IPS-20b (cell line): ENCODE measurements at regions not wholly inside any gene's neighbourhood (a gene's known extent, or its start where the extent isn't known, plus 50 kb on each side); places are given as distances from the start of the nearest gene placed in this dataset.

Source experiments
- H3K27ac ChIP-seq: one replicate; pipeline ENCODE4 v1.5.1; 2013; ENCODE audit warnings: low read length
- H3K27me3 ChIP-seq: 2 replicates; pipeline ENCODE4 v1.6.1; 2013; ENCODE audit warnings: mild to moderate bottlenecking, low read length, inconsistent platforms; ENCODE audit not compliant: insufficient read depth
- H3K36me3 ChIP-seq: 2 replicates; pipeline ENCODE4 v1.6.1; 2013; ENCODE audit warnings: low read depth, mild to moderate bottlenecking, inconsistent platforms, low read length, moderate library complexity; ENCODE audit not compliant: insufficient read depth
- H3K4me1 ChIP-seq: 2 replicates; pipeline ENCODE4 v1.6.1; 2013; ENCODE audit warnings: mild to moderate bottlenecking, control low read depth, inconsistent platforms, low read length, moderate library complexity; ENCODE audit not compliant: insufficient read depth
- H3K4me3 ChIP-seq: 2 replicates; pipeline ENCODE4 v1.5.1; 2013; ENCODE audit warnings: mild to moderate bottlenecking, low read length, inconsistent platforms
- H3K9ac ChIP-seq: 2 replicates; pipeline ENCODE4 v1.6.1; 2013; ENCODE audit warnings: low read depth, mild to moderate bottlenecking, inconsistent platforms, low read length, moderate library complexity
- H3K9me3 ChIP-seq: 2 replicates; pipeline ENCODE4 v1.6.1; 2013; ENCODE audit warnings: mild to moderate bottlenecking, low read depth, low read length, inconsistent platforms; ENCODE audit not compliant: insufficient read depth

DNA sequence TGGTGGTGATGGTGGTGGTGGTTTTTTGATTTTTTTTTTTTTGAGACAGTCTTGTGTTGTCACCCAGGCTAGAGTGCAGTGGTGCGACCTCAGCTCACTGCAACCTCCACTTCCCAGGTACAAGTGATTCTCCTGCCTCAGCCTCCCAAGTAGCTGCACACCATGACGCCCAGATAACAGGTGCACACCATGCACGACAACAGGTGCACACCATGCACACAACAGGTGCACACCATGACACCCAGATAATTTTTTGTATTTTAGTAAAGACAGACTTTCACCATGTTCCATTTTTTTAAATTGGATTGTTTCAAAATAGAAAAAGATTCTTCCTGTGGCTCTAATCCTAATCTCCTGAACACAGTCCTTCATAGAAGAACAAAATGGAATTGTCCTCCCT is 257.9 kb downstream of the ALDH8A1 start:
- Histone ChIP-seq H3K9me3 (no peaks in the 10 kb centered on the region), H3K4me3 (no peak overlapping the region), H3K36me3 (no peaks in the 10 kb centered on the region), H3K27me3 (no peaks in the 10 kb centered on the region), H3K27ac (no peak overlapping the region), H3K9ac (no peak overlapping the region), H3K4me1 (no peaks in the 10 kb centered on the region)

DNA sequence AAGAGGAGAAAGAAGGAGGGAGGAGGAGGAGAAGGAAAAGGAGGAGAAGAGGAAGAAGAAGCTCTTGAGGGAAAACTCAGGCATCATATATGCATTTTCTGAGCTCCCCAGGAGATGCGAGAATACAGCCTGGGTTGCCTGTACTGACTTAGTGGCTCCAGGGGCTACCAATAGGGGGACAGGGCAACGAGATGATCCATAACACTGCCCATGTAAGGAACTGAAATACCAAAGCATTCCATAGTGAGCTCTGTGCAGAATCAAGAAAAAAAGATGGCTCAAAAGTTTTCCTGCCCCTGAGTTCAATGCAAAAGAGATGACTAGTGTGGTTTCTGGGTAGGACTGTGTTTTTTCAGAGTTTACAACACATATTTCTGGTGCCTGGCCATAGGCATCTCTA is 258.7 kb downstream of the ALDH8A1 start:
- H3K9ac ChIP-seq: no peak overlapping the region
- no peaks in the 10 kb centered on the region for H3K9me3 ChIP-seq
- H3K27ac ChIP-seq: no peak overlapping the region
- no peak overlapping the region for H3K4me3 ChIP-seq
- no peaks in the 10 kb centered on the region for H3K4me1 ChIP-seq
- H3K27me3 ChIP-seq: no peaks in the 10 kb centered on the region
- no peaks in the 10 kb centered on the region for H3K36me3 ChIP-seq

GRCh38 chr6:134690048-134690447 is 259.9 kb downstream of the ALDH8A1 start:
- Histone ChIP-seq H3K4me3 (no peak overlapping the region), H3K27ac (no peak overlapping the region), H3K27me3 (no peaks in the 10 kb centered on the region), H3K4me1 (no peaks in the 10 kb centered on the region), H3K9me3 (no peaks in the 10 kb centered on the region), H3K9ac (no peak overlapping the region), H3K36me3 (no peaks in the 10 kb centered on the region)

GRCh38 chr6:134689641-134690040 is 260.3 kb downstream of the ALDH8A1 start:
- H3K36me3 ChIP-seq: no peaks in the 10 kb centered on the region
- no peak overlapping the region for H3K9ac ChIP-seq
- no peaks in the 10 kb centered on the region for H3K4me1 ChIP-seq
- H3K4me3 ChIP-seq: no peak overlapping the region
- H3K9me3 ChIP-seq: no peaks in the 10 kb centered on the region
- no peaks in the 10 kb centered on the region for H3K27me3 ChIP-seq
- H3K27ac ChIP-seq: no peak overlapping the region

DNA sequence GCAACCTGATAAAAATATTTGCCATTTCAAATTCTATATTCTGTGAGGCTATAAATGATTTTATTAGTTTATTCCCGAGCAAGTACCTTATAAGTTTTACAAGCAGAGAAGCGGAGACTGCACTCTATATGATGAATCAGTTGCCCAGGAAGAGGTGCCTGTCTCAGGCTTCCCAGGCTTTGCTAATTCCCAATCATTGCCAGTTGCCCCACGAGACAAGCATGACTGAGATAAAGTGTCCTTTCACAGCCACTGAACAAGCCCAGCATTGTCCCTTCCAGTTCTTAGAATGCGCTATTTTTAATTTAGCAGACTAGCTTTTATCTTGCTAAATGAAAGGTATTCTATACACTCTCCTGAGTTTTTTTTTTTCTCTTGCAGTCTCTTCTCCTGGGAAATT is 260.7 kb downstream of the ALDH8A1 start:
- no peaks in the 10 kb centered on the region for H3K36me3 ChIP-seq
- H3K27me3 ChIP-seq: no peaks in the 10 kb centered on the region
- no peak overlapping the region for H3K9ac ChIP-seq
- no peak overlapping the region for H3K4me3 ChIP-seq
- no peaks in the 10 kb centered on the region for H3K9me3 ChIP-seq
- H3K4me1 ChIP-seq: no peaks in the 10 kb centered on the region
- H3K27ac ChIP-seq: no peak overlapping the region

DNA sequence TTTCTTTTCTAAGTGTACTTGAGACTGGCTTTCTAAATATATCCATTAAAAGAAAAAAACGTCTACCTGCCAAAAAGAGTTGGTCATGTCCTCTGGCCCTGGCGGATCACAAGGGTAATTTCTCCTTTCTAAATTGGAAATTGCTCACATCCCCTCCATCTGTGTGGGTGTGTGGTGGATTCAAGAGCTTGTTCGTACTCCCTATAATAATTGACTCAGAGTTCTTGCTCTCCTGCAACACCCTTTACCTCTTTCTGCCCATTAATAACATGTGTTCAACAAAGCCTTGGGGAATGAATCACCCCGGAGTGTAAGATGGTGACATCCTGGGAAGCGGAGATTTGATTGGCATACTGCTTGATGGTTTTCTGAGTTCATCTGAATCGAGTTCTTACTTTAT is 263.8 kb downstream of the ALDH8A1 start:
- no peak overlapping the region for H3K4me3 ChIP-seq
- no peaks in the 10 kb centered on the region for H3K9me3 ChIP-seq
- H3K9ac ChIP-seq: no peak overlapping the region
- H3K36me3 ChIP-seq: no peaks in the 10 kb centered on the region
- no peaks in the 10 kb centered on the region for H3K4me1 ChIP-seq
- no peak overlapping the region for H3K27ac ChIP-seq
- no peaks in the 10 kb centered on the region for H3K27me3 ChIP-seq

GRCh38 chr6:134684423-134684795 is 265.5 kb downstream of the ALDH8A1 start:
- Histone ChIP-seq H3K27ac (no peak overlapping the region), H3K36me3 (no peaks in the 10 kb centered on the region), H3K4me3 (no peak overlapping the region), H3K27me3 (no peaks in the 10 kb centered on the region), H3K9me3 (no peaks in the 10 kb centered on the region), H3K9ac (no peak overlapping the region), H3K4me1 (no peaks in the 10 kb centered on the region)

DNA sequence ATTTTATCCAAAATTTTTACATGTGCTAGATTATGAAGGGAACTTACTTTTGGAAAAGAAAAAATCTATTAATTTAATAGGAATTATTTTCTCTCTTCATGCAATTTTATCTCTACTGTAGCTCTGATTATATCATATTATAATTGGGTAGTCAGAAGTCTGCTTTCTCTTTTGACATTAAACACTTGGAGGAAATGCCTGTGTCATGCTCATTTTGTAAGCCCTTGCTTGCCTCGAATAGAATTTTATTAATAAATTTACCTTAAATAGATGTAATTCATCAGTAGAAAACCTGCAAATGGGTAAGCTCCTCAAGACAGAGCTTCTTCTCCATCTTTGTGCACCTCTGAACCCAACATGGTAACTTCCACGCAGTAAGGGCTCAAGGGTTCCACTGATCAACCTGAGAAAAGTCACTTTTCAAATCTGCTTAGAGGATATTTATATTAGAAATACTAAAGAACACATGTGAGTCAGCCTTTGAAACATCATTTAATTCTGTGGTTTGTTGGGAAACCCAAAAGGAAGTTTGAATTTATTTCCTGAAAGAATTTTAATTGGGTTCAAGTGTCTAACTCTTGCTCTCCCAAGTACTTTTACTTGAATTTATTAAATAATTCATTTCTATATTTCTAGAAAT is 266.0 kb downstream of the ALDH8A1 start:
- H3K9ac ChIP-seq: no peak overlapping the region
- H3K4me1 ChIP-seq: no peaks in the 10 kb centered on the region
- no peaks in the 10 kb centered on the region for H3K9me3 ChIP-seq
- no peak overlapping the region for H3K4me3 ChIP-seq
- no peaks in the 10 kb centered on the region for H3K36me3 ChIP-seq
- no peaks in the 10 kb centered on the region for H3K27me3 ChIP-seq
- no peak overlapping the region for H3K27ac ChIP-seq

GRCh38 chr6:134680433-134680832 is 269.5 kb downstream of the ALDH8A1 start:
- H3K9me3 ChIP-seq: no peaks in the 10 kb centered on the region
- peaks cover under 1% of the 10 kb centered on the region; the same call in 1 of the 2 replicates for H3K4me1 ChIP-seq
- no peaks in the 10 kb centered on the region for H3K27me3 ChIP-seq
- no peaks in the 10 kb centered on the region for H3K36me3 ChIP-seq
- H3K9ac ChIP-seq: no peak overlapping the region
- no peak overlapping the region for H3K27ac ChIP-seq
- no peak overlapping the region for H3K4me3 ChIP-seq

DNA sequence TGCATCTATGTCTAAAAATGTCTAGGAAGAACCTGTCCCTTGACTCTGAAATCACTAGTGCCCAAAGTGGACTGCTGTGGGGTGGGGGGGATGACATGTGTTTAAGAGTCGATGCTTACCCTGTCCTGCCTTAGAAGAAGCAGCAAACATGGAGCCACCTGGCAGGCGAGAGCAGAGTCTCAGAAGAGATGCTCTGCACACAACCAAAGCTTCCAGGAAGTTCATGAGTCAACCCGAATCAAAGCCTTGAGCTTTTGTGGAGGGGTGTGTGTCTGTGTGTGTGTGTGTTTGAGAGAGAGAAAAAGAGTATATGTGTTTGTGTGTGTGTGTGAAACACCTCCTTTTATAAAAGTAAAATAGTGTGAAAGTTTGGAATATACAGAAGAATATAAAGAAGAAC is 269.9 kb downstream of the ALDH8A1 start:
- Histone ChIP-seq H3K27ac (no peak overlapping the region), H3K27me3 (no peaks in the 10 kb centered on the region), H3K9ac (no peak overlapping the region), H3K36me3 (no peaks in the 10 kb centered on the region), H3K9me3 (no peaks in the 10 kb centered on the region), H3K4me1 (peaks cover 4% of the 10 kb centered on the region; the same call in 1 of the 2 replicates), H3K4me3 (no peak overlapping the region)

DNA sequence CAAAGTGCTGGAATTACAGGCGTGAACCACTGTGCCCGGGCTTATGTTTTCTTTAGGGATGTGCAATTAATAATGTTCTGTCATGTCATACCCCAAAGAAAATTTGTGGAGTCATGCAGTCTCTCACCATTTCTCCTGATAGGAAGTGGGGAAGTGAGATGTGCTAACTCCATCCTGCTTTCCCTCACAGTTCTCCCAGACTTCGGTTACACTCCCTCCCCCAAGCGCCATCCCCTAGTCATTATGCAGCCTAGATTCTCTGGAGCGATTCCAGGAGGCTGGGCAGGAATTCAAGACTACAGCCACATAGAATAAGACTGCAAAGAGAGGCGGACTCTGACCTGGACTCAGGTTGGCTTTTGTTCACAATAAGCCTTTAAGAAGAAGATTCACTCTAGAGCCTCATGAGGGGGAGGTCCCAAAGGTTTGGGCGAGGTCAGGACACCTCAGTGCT is 271.4 kb downstream of the ALDH8A1 start:
- Histone ChIP-seq H3K9ac (no peak overlapping the region), H3K4me3 (no peak overlapping the region), H3K36me3 (no peaks in the 10 kb centered on the region), H3K27ac (no peak overlapping the region), H3K9me3 (no peaks in the 10 kb centered on the region), H3K27me3 (no peaks in the 10 kb centered on the region), H3K4me1 (peaks cover 4% of the 10 kb centered on the region; the same call in 1 of the 2 replicates)

DNA sequence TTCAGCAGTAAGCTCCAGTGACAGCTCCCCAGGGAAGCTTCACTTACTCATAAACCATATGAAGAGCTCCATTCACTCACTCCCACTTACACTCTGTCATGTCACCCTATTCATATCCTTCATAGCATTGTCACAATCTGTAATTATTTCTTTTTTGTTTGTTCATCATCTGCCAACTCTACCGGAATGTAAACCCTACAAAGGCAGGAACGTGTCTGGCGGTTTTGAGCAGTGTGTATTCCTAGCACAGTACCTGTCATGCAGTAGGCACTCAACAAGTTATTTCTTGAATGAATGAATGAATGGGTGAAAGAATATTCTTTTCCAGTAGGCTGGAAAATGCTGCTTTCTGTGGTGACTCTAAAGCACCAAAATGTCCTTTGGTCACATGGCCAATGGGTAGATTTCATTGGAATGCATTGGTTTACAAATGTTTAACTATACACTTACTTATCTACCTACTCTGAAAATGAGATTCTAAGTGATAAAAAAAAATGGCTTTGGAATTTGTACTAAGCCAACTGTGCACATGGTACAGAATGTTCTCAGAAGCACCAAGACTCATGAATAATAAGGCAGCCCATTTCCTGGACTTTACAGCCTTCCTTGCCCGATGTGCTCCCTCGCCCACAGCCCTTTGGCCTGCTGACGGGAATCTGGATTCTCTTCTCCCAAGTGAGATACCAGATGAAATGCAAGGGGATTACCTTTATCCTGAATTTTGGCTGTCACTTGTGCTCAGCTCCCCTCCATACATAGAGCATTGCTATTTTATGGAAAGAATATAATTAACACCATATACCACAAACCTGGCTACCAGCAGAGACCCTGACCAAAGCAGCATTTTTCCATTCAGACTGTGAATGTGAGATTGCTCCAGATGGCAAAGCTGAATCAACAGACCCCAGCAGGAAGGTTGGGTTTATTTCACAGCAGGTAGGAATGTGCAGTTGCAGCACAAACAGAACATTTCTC is 273.3 kb downstream of the ALDH8A1 start:
- H3K27me3 ChIP-seq: no peaks in the 10 kb centered on the region
- H3K27ac ChIP-seq: no peak overlapping the region
- H3K36me3 ChIP-seq: no peaks in the 10 kb centered on the region
- H3K9ac ChIP-seq: no peak overlapping the region
- no peak overlapping the region for H3K4me3 ChIP-seq
- no peaks in the 10 kb centered on the region for H3K9me3 ChIP-seq
- peaks cover 4% of the 10 kb centered on the region; the same call in 1 of the 2 replicates for H3K4me1 ChIP-seq
